SH-SY5Y (cell line): ENCODE measurements at regions not wholly inside any gene's neighbourhood (a gene's known extent, or its start where the extent isn't known, plus 50 kb on each side); places are given as distances from the start of the nearest gene placed in this dataset.

Experiments used
- GATA2 ChIP-seq: IDR thresholded peaks from 2 replicates; pipeline ENCODE4 v1.6.1; 2011; ENCODE audit warnings: mild to moderate bottlenecking, low read depth, low read length
- GATA3 ChIP-seq: IDR thresholded peaks from 2 replicates; pipeline ENCODE4 v1.6.1; 2011; ENCODE audit warnings: low read depth, mild to moderate bottlenecking, low read length, moderate library complexity

DNA sequence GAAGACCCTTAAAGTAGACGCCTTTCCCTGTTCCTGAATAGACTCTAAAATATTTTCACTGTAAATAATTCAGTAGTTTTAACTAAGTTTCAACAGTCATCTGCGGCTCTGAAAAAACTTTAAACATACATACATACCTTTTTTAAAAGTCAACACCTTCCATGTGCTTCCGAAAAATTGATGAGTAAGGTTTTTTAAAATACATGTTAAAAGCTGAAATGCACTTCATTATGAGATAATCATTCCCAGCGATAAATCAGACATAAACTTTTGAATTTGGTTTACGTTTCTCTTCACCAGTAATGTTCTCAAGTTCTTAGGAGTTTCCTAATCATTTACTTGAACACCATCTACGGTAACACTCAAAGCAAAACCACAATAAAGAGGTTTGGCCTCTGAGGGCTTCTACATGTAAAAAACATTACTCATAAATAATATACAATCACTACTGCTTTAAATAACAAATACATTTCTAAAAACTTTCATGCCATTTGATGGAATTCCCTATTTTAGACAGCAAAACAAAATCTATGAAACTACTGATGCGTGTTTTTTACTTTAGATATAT is 403.5 kb downstream of the SHQ1 start:
- TF ChIP-seq GATA2 (no peak), GATA3 (no peak)

DNA sequence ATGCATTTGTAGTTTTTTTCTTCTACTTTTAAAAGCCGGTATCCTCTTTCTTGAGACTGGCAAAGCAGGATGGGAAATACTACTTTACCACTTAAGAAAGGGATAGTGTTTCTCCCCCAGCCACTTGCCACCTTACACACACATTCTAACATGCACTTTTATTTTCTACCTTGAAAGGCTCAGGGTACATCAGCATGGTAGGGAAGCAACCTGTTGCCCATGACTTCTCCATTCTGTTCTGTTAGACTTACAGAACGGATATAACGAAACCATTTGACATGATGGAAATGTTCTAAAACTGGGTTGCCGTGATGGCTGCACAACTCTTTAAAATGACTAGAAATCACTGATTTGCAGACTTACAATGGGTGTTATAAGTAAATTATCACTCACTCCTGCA is 405.5 kb downstream of the SHQ1 start:
- TF ChIP-seq GATA2: no peak
- TF ChIP-seq GATA3: no peak

DNA sequence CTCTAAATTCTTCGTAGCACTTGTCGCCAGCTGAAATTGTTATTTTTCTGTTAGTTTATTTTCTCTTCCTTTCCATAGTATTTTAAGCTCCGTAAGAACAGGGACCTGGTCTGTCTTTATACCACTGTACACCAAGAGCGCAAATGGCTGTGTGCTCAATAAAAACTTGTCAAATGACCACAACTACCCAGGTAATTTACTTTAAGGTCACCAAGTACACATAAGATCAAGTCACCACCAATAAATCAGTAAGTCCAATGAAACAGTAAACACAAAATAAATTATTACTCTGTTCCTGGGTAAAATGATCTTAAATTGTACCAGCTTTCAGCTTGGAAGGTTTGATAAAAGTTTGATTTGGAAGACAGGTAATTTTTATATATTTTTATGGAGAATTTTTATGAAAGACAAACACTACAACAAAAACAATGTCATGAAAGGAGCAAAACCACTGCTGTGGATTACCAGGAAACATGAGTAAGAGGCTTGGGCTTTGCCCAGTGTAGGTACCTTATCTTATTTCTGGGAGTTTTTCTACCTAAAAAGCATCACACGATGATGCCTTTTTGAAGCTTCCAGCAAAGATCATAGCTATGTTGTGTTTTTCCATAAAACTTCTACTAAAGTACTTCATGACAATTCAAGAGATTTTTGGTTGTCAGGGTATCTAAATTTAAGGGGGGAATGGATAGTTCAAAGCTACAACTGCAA is 406.8 kb downstream of the SHQ1 start:
- TF ChIP-seq GATA2: no peak
- TF ChIP-seq GATA3: no peak

DNA sequence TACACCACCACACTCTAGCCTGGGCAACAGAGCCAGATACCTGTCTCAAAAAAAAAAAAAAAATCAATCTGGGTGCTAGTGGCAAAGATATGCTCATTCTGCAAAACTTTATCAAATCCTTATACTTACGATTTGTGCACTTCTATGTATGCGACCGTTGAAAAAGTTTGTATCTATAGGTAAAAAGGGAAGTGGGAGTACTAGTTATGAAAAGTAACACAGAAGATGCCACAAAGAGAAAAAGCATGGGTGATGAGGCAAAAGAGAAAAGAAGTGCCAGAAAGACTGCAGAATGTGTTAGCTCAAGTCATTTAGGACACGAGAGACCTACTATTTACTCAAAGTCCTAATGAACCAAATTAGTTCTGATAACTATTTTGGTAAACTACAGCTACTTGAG is 407.8 kb downstream of the SHQ1 start:
- TF ChIP-seq GATA3 (no peak), GATA2 (no peak)

DNA sequence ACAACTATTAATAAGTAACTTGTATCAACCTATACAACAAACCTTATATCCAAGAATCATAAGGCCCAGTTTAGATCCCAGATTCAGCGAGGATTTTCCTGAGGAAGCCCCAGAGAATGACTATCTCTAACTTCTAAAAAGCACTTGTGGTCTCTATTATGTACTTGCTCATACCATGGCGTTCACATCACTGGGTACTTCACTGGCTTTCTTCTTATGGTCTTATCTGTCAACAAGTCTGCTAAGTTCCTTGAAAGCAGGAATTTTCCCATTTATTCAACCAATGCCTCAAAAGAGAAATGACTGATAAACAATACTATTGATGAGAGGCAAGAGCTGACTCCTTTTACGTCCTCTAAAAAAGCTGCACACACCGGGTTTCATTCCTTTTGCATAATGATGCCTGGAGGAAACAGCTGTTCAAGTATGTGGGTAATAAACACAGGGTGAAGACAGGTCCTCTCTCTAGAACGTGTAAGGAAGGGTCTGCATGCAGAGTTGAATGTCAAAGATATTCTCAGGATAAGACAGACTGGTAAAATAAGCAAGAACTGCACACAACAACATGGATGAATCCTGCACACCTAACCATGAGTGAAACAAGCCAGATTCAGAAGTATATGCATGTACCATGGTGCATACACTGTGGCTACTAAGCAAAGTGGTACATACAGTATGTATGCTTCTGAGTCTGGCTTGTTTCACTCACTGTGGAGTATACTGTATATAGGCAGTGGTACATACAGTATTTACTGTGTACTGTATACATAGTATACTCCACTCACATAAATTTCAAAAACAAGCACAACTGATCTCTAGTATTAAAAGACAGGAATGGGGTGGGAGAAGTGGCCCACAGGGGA is 408.7 kb downstream of the SHQ1 start:
- TF ChIP-seq GATA2 (no peak), GATA3 (no peak)

DNA sequence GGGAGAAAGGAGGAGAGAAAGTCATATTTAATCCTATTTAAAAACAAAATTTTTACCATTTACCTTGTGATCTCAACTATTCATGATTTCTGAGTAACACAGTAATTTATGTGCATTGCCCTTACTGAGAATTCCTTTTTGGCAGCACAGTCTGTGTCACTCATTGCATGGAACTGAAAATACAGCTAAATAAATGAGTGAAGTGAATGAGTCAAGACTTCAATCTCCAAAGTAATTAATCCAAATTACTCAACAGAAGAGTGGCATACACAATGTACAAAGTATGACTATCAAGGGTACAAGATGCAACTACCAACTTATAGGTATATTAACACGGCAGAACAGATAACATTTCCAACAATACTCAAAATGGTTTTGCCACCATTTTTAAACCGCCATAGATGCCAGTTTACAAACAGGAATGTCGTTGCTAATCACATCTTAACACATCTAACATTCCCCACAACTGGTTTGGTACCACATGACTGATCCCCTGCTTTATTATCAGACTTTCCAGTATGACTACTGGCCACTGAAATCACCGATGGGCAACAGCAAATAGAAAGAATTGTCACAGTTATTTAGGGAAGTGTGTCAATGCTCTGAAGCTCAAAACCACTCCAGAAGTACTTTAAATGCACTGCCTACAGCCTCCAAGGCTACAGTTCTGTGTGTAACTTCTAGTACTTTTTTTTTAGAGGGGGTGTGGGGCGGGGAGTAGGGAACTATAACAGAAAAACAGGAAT is 410.4 kb downstream of the SHQ1 start:
- TF ChIP-seq GATA2 (no peak), GATA3 (no peak)

DNA sequence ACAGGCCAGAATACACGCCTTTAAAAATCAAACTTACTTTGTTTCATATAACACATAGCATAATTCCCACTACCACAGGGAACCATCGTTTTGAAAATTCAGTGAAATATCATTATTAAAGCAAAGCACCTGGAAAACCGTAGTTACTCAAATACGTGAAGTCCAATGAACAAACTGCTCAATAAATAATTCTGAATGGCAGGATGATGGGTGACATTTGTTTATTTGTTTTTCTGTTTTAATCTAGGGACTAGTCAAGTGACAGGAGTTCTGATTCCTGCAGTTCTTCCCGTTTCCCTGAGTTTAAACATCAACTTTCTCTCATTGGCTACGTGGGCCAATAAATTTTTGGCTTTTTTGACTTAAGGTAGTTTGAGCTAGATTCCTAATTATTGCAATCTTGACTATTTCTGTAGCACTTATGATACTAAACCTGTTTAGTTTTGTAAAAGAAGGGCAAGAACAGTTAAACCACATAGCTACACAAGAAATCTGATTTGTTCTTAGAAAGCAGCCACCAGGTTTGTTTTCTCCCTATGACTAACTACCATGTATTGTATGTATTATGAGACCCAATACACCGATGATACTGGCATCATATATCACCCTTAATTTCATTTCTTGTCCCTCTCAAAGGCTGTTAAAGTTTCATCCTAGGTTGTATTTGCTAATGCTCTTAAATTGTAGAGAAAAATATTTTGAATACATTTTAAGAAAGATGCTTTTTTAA is 411.2 kb downstream of the SHQ1 start:
- TF ChIP-seq GATA2 (no peak), GATA3 (no peak)

DNA sequence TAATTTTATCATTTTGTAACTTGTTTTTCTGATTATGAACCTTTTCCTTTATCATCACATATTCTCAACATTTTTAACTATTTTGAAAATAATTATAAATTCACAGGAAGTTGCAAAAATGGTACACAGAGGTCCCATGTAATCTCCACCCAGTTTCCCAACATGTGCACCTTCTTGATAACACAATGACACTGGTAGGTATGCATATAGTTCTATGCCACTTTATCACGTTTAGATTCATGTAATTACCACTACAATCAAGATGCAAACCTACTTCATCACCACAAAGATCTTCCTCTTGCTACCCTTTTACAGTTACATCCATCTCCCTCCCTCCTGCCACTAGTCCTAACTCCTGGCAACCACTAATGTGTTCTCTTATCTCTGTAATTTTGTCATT is 413.9 kb downstream of the SHQ1 start:
- TF ChIP-seq GATA2: no peak
- no peak for TF ChIP-seq GATA3

DNA sequence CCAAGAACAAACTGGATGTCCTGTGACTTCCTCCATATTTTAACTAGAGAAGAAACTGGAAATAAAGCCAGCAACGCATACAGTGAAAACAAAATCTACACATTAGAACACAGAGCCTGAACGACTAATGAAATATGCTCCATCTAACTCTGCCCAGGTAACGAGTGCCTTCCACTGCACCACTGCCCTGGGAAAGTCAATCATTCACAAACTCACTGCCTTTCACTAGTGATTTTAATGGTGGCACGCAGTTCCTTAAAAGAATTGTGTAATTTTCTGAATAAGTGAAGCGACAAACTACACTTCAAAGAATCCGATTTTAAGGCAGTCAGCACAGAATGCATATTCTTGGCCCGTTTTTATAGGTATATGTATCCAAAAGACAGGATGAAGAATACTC is 416.0 kb downstream of the SHQ1 start:
- no peak for TF ChIP-seq GATA3
- no peak for TF ChIP-seq GATA2

DNA sequence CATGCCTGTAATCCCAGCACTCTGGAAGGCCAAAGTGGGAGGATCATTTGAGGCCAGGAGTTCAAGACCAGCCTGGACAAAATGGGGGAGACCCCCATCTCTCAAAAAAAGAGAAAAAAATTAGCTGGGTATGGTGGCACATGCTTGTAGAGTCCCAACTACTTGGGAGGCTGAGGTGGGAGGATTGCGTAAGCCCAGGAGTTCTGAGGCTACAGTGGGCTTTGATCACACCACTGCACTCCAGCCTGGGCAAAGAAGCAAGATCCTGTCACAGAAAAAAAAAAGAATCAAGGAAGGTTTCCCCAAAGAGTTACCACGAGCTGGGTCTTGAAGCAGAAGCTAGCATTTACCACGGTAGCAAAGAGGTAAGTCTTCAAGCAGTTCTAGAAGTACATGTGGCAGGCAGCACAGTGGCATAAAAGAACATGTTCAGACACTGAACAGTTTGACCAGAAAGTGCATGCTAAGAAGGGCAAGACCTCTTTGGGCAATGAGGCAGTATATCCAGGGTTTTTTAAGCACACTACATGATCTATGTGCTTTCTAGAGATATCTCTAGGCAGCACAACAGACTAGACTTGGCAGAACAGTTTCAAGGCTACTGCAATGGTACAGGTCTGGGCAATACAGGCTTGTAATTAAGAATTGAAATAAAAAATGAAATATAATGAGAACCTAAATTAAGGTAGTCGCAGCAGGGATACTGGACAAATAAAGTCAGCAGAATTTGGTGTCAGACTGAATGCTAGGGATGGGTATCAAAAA is 418.5 kb downstream of the SHQ1 start:
- TF ChIP-seq GATA2: no peak
- TF ChIP-seq GATA3: no peak

DNA sequence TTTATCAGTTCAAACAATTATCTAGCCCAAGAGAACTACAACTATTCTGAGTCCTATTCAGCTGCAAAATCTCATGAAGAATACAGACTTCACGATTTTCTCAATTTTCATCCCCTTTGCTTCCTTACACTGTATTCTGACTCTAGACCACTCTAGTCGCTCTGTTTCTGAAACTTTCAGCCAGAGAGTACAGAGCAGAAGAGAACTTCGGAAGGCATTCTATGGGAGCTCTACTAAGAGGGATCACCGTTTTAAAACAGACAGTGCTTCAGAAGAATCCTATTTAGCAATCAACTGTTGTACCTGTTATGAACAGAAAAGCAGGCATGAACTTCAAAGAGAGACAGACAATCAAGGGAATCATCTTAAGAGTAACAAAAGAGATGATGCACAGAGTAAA is 419.4 kb downstream of the SHQ1 start:
- no peak for TF ChIP-seq GATA2

DNA sequence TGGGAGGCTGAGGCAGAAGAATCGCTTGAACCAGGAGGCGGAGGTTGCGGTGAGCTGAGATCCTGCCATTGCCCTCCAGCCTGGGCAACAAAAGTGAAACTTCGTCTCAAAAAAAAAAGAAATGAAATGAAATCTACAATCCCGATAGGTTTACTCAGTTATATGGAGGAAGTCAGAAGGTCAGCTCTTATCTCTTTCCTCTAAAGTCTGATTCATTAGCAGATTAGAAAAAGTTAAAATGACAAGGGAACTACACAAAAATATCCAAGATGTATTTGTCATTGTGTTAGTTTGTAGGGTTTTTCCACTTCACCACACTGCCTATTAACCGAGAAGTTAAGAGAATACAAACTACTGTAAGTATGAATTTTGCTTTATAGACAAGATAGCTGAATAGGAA is 420.6 kb downstream of the SHQ1 start:
- TF ChIP-seq GATA3 (no peak), GATA2 (no peak)

DNA sequence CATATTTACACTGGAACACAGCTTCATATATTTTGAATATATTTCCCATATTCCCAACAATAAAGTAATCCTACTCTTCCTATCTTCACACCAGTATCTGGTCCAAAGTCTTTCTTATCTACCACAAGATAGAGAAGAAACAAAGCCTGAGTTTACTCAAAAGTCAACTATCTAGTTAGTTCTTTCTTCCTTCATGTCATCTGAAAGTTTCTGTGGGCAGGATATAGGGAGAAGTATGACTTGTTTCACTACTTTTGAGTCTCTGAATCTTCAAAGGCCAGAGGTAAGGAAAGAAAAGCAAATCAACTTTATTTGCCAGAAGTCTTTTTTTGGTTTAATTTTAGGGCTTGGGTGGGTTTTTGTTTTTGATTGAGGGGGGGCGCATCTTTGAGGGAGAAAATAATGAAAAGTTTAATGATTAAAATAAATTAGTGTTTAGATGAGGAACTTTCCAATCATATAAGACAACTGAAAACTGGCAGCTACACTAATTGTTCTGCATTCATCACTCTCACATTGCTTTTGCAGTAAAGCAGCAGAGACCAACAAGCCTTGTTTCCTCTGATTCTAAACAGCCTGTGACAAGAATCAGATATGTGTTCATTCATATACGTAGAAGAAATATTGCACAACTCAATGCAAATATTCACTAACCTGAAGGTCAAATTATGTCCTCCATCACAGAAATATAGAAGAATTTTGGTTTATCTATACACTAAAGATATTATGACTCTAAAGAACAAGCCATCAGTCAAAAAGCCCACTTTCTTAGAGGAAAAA is 421.4 kb downstream of the SHQ1 start:
- TF ChIP-seq GATA3 (no peak), GATA2 (no peak)
